Common myeloid progenitor, CD34-positive (primary cell): ENCODE measurements at regions not wholly inside any gene's neighbourhood (a gene's known extent, or its start where the extent isn't known, plus 50 kb on each side); places are given as distances from the start of the nearest gene placed in this dataset.

Source experiments
- CTCF ChIA-PET: fragments of 350-600 bp; sonication (Branson Sonifier 250); formaldehyde crosslinking; loops from one replicate; lab custom pipeline; 2021; ENCODE audit warnings: antibody characterized with exemption; lab: Charles Lee
- POLR2A ChIA-PET: fragments of 350-600 bp; sonication (Branson Sonifier 250); formaldehyde crosslinking; loops from one replicate; lab custom pipeline; 2021; ENCODE audit warnings: antibody characterized with exemption; lab: Charles Lee
- DNase-seq, 3 donors: peaks; one replicate each; pipeline versions ENCODE4 v3.0.0 to v3.0.0-alpha.2; 2013
- H3K27ac ChIP-seq, 2 experiments: 1 replicate in 1 of 2; 2 replicates in 1 of 2; pipeline ENCODE4 v1.7.0; 2013; ENCODE audit warnings: inconsistent platforms in 2 of 2, low read length in 2 of 2, mild to moderate bottlenecking in 2 of 2, low read depth in 1 of 2, moderate library complexity in 1 of 2; ENCODE audit not compliant: severe bottlenecking in 2 of 2, insufficient read depth in 1 of 2, poor library complexity in 1 of 2
- H3K27me3 ChIP-seq, 5 experiments: replicated peaks in 2 of 5; 1 replicate in 3 of 5; 2 replicates in 2 of 5; pipeline versions ENCODE4 v1.6.1 to v1.7.0; 2013; ENCODE audit warnings: low read length in 4 of 5, mild to moderate bottlenecking in 2 of 5, moderate library complexity in 2 of 5, inconsistent platforms in 1 of 5; ENCODE audit not compliant: insufficient read depth in 5 of 5, control insufficient read depth in 4 of 5
- H3K36me3 ChIP-seq, 4 experiments: 1 replicate in 2 of 4; 2 replicates in 2 of 4; pipeline versions ENCODE4 v1.6.1 to v1.7.0; 2013; ENCODE audit warnings: low read length in 3 of 4, control low read depth in 1 of 4, mild to moderate bottlenecking in 1 of 4; ENCODE audit not compliant: control insufficient read depth in 4 of 4, insufficient read depth in 4 of 4
- H3K4me1 ChIP-seq, 4 experiments: 1 replicate in 3 of 4; 2 replicates in 1 of 4; pipeline versions ENCODE4 v1.6.1 to v1.7.1; 2013; ENCODE audit warnings: low read length in 3 of 4, mild to moderate bottlenecking in 3 of 4, control low read depth in 1 of 4, inconsistent platforms in 1 of 4, moderate library complexity in 1 of 4; ENCODE audit not compliant: control insufficient read depth in 4 of 4, insufficient read depth in 4 of 4; ENCODE audit errors: control extremely low read depth in 1 of 4
- H3K4me3 ChIP-seq, 7 experiments: 1 replicate in 4 of 7; 2 replicates in 3 of 7; pipeline versions ENCODE4 v1.5.1 to v1.7.0; 2013; ENCODE audit warnings: mild to moderate bottlenecking in 7 of 7, low read length in 6 of 7, moderate library complexity in 6 of 7, inconsistent platforms in 2 of 7, low read depth in 2 of 7, control low read depth in 1 of 7; ENCODE audit not compliant: insufficient read depth in 4 of 7, control insufficient read depth in 1 of 7; ENCODE audit errors: extremely low read depth in 1 of 7
- H3K9me3 ChIP-seq, 5 experiments: 1 replicate in 4 of 5; 2 replicates in 1 of 5; pipeline versions ENCODE4 v1.6.1 to v1.7.1; 2013; ENCODE audit warnings: low read length in 4 of 5, mild to moderate bottlenecking in 2 of 5, inconsistent platforms in 1 of 5, low read depth in 1 of 5, moderate library complexity in 1 of 5; ENCODE audit not compliant: control insufficient read depth in 4 of 5, insufficient read depth in 2 of 5; ENCODE audit errors: control extremely low read depth in 1 of 5
- WGBS: methylation state at CpG from one replicate; pipeline ENCODE4 v1.1.5; 2013; ENCODE audit not compliant: insufficient coverage; 5-methylcytosine and 5-hydroxymethylcytosine counted together

DNA sequence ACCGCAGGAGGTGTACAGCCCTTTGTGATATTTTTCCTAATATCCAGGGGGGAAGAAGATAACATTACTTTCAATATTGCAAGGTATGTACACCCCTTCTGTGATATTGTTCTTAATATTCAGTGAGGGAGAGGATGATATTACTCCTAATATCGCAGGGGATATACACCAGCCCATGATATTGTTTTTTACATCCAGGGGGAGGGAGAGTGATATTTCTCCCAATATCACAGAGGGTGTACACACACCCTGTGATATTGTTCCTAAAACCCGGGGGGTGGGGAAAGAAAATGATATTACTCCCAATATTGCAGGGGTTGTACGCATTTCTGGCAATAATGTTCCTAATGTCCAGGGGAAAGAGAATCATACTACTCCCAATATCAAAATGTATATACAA lies 58.0 kb upstream of the SLC25A48 start:
- CTCF ChIA-PET = no interaction called here
- H3K27me3 ChIP-seq = peaks cover 2 to 74% (median 20%) of the 10 kb centered on the region in 5 experiments
- DNase-seq = no peak

GRCh38 chr5:135761746-135762145 lies 72.7 kb upstream of the SLC25A48 start:
- ChIA-PET POLR2A (no interaction called here), CTCF (no interaction called here)
- DNase-seq = no peak
- WGBS = 80% methylated on average over 5 of the region's 6 CpGs
- Histone ChIP-seq H3K9me3 (peaks cover 0 to 7% (median 0%) of the 10 kb centered on the region in 5 experiments), H3K36me3 (no peaks in the 10 kb centered on the region), H3K27me3 (peaks cover 0 to 6% (median 4%) of the 10 kb centered on the region in 5 experiments), H3K4me1 (no peaks in the 10 kb centered on the region), H3K4me3 (no peak overlapping the region), H3K27ac (no peak overlapping the region)

More for the DNA sequence above, 58.0 kb upstream of the SLC25A48 start:
- H3K36me3 ChIP-seq = no peaks in the 10 kb centered on the region
- H3K4me3 ChIP-seq = no peak overlapping the region
- POLR2A ChIA-PET = no interaction called here
- no CpG with 5 or more reads among the region's 4 CpGs for WGBS
- no peaks in the 10 kb centered on the region for H3K4me1 ChIP-seq
- no peak overlapping the region for H3K27ac ChIP-seq
- H3K9me3 ChIP-seq = no peaks in the 10 kb centered on the region

GRCh38 chr5:135759149-135759784 lies 75.2 kb upstream of the SLC25A48 start:
- DNase-seq = no peak
- CTCF ChIA-PET = no interaction called here
- Histone ChIP-seq H3K4me1 (no peaks in the 10 kb centered on the region), H3K36me3 (no peaks in the 10 kb centered on the region), H3K27me3 (peaks cover 0 to 6% (median 3%) of the 10 kb centered on the region in 5 experiments), H3K9me3 (peaks cover 0 to under 1% (median 0%) of the 10 kb centered on the region in 5 experiments), H3K27ac (no peak overlapping the region), H3K4me3 (no peak overlapping the region)
- POLR2A ChIA-PET = no interaction called here
- WGBS = 94% methylated on average over 2 of the region's 5 CpGs

- no peak for DNase-seq
- Histone ChIP-seq H3K4me3 (no peak overlapping the region), H3K4me1 (no peaks in the 10 kb centered on the region), H3K27ac (no peak overlapping the region), H3K9me3 (no peaks in the 10 kb centered on the region), H3K27me3 (no peaks in the 10 kb centered on the region), H3K36me3 (no peaks in the 10 kb centered on the region)
- CTCF ChIA-PET = no interaction called here
- WGBS = 91% methylated on average over 4 of the region's 5 CpGs
- POLR2A ChIA-PET = no interaction called here
Observed at GRCh38 chr5:135753990-135754389, 80.5 kb upstream of the SLC25A48 start.

GRCh38 chr5:135750506-135750905 lies 84.0 kb upstream of the SLC25A48 start:
- peaks cover 0 to 2% (median 0%) of the 10 kb centered on the region in 5 experiments for H3K9me3 ChIP-seq
- H3K27me3 ChIP-seq = no peaks in the 10 kb centered on the region
- H3K4me3 ChIP-seq = no peak overlapping the region
- H3K27ac ChIP-seq = no peak overlapping the region
- CTCF ChIA-PET = no interaction called here
- POLR2A ChIA-PET = no interaction called here
- H3K4me1 ChIP-seq = no peaks in the 10 kb centered on the region
- no peak for DNase-seq
- WGBS = 75% methylated on average over 4 of the region's 4 CpGs
- H3K36me3 ChIP-seq = no peaks in the 10 kb centered on the region

GRCh38 chr5:135747824-135748223 lies 86.6 kb upstream of the SLC25A48 start:
- DNase-seq = no peak
- no peaks in the 10 kb centered on the region for H3K4me1 ChIP-seq
- CTCF ChIA-PET = no interaction called here

DNA sequence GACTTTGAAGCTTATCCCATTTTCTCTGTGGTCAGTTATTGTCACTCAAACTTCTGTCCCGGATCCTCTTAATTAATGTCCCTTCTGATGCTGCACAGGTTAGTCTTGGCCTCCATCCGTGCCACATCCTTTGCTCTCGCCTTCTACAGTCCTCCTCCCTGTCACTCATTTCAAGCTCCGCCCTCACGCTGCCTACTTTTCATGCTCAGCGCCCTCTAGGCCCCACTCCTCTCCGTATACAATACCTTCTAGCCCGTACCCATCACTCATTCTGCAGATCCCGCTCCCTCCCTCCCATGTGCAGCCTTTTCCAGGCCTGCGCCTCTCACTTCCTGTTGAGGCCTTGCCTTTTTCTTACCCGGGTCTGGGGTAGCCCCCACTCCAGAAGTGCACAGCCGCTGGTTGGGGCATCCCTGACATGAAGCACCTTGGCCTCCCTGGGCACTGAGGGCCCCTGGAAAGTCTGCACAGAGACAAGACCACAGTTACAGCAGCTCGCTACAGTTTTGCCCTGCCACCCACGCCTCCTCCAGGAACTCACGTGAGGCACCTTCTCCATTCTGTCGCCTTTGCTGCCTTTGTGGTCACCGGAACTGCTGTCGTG lies 88.5 kb upstream of the SLC25A48 start:
- ChIA-PET POLR2A (no interaction called here), CTCF (no interaction called here)
- H3K36me3 ChIP-seq = no peaks in the 10 kb centered on the region
- no peaks in the 10 kb centered on the region for H3K4me1 ChIP-seq
- H3K4me3 ChIP-seq = no peak overlapping the region
- DNase-seq = no peak
- H3K9me3 ChIP-seq = peaks cover 0 to 7% (median 0%) of the 10 kb centered on the region in 5 experiments
- 84% methylated on average over 16 of the region's 18 CpGs for WGBS
- H3K27ac ChIP-seq = no peak overlapping the region
- H3K27me3 ChIP-seq = no peaks in the 10 kb centered on the region

More at GRCh38 chr5:135747824-135748223, 86.6 kb upstream of the SLC25A48 start:
- 88% methylated on average over 2 of the region's 2 CpGs for WGBS
- Histone ChIP-seq H3K27ac (no peak overlapping the region), H3K27me3 (no peaks in the 10 kb centered on the region), H3K4me3 (no peak overlapping the region), H3K9me3 (peaks cover 0 to 7% (median 0%) of the 10 kb centered on the region in 5 experiments), H3K36me3 (no peaks in the 10 kb centered on the region)
- POLR2A ChIA-PET = no interaction called here
